SIG-M5 treated with dmso at 0.1 percent for 504 hours (cell line): ENCODE measurements at regions not wholly inside any gene's neighbourhood (a gene's known extent, or its start where the extent isn't known, plus 50 kb on each side); places are given as distances from the start of the nearest gene placed in this dataset.

Experiments used
- DNase-seq: peaks from one replicate; lab custom pipeline; 2025; ENCODE audit not compliant: unreplicated experiment; lab: John Stamatoyannopoulos, UW

GRCh38 chr17:77306790-77307478, 166.2 kb downstream of the SEC14L1 start:
- DNase-seq, result no peak

GRCh38 chr17:77307479-77308198, 166.9 kb downstream of the SEC14L1 start:
- DNase-seq, result no peak

GRCh38 chr17:77308861-77309726, 168.3 kb downstream of the SEC14L1 start:
- peak; percentile 34 for DNase-seq

GRCh38 chr17:77310336-77310735, 169.6 kb downstream of the SEC14L1 start:
- DNase-seq, result no peak

- DNase-seq, result no peak
These were observed 170.7 kb downstream of the SEC14L1 start for GRCh38 chr17:77311371-77311981.

GRCh38 chr17:77312061-77312701, 171.4 kb downstream of the SEC14L1 start:
- DNase-seq, result no peak

- DNase-seq, result no peak
These were observed 172.2 kb downstream of the SEC14L1 start for GRCh38 chr17:77312786-77313599.

GRCh38 chr17:77313831-77314230, 173.1 kb downstream of the SEC14L1 start:
- no peak for DNase-seq

GRCh38 chr17:77314601-77315000, 173.8 kb downstream of the SEC14L1 start:
- DNase-seq, result no peak

- no peak for DNase-seq
These were observed 174.2 kb downstream of the SEC14L1 start for GRCh38 chr17:77315010-77315409.

GRCh38 chr17:77315551-77316190, 174.9 kb downstream of the SEC14L1 start:
- no peak for DNase-seq

GRCh38 chr17:77316191-77316641, 175.4 kb downstream of the SEC14L1 start:
- no peak for DNase-seq

- DNase-seq, result no peak
These were observed 175.9 kb downstream of the SEC14L1 start for GRCh38 chr17:77316651-77317050.

GRCh38 chr17:77317091-77317750, 176.5 kb downstream of the SEC14L1 start:
- no peak for DNase-seq

GRCh38 chr17:77318021-77318420, 177.3 kb downstream of the SEC14L1 start:
- no peak for DNase-seq

- peak; percentile 15 for DNase-seq
These were observed 177.9 kb downstream of the SEC14L1 start for GRCh38 chr17:77318491-77319210.

GRCh38 chr17:77319211-77320043, 178.7 kb downstream of the SEC14L1 start:
- DNase-seq, result peak; percentile 85
